ENCODE measurements at regions not wholly inside any gene's neighbourhood (a gene's known extent, or its start where the extent isn't known, plus 50 kb on each side); places are given as distances from the start of the nearest gene placed in this dataset.
A peak's percentile ranks its signal among the peaks of the same experiment; 100 is the strongest.

DNA sequence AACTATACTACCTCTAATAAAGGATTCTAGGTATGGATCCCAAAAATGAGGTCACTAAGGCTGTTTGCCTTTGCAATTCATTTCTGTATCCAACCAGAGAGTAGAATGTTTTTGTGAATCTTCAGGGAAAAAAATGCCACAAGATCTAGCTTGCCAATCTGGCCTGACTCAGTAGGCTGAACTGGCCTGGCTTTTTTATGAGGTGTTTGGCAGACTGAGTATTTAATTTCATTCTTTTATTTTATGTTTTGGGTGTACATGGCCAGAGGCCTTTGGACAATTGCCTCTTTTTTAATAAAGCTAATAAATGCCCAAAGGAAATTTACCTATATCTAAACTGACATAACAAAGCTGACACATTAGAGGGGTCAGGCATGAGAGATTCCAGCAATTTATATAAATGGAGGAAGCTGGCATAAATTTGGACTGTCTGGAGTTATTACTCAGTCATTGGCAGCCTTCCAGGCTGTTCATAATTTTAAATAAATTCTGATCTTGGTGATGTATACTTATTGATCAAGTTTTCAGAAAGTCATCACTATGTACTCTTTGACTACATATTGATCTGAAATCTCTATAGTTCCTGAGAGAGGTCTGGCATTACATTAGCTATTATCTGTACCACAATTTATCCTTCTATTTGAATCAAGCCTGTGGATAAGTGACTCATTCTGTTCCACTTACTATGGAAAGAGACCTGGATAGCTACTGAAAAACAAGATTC is 376.4 kb upstream of the NOCT start:
- TF ChIP-seq CTCF (conservative IDR thresholded peaks at IDR 0.05; ENCODE audit: low read depth, low read length): no peak
- no peak overlapping the region for H3K4me3 ChIP-seq (ENCODE audit: low read depth, low read length)
- peak; percentile 13 for DNase-seq (ENCODE audit: low read depth)

GRCh38 chr4:138636781-138637180 is 378.8 kb upstream of the NOCT start:
- no peak overlapping the region for H3K4me3 ChIP-seq (ENCODE audit: low read depth, low read length)
- DNase-seq (ENCODE audit: low read depth): no peak
- TF ChIP-seq CTCF (conservative IDR thresholded peaks at IDR 0.05; ENCODE audit: low read depth, low read length): no peak

DNA sequence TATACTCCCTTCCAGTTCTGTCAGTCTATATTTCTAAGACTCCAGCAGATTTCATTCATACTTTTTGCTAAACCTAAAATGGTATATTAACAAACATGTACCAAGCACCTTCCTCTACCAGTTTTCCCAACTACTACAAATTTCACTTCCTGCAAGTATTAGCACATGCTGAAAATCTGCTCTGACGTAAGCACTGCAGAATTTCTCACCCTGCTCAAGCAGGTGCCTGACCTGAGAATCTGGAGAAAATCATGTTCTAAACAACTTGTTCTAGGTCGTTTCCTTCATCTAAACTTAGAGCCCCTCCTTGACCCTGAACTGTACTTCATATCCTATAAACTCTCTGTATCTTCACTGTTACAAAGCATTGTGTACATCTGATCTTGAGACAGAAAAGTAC is 380.7 kb upstream of the NOCT start:
- H3K4me3 ChIP-seq (ENCODE audit: low read depth, low read length): no peak overlapping the region
- no peak for DNase-seq (ENCODE audit: low read depth)
- no peak for TF ChIP-seq CTCF (conservative IDR thresholded peaks at IDR 0.05; ENCODE audit: low read depth, low read length)

- H3K4me3 ChIP-seq (ENCODE audit: low read depth, low read length): no peak overlapping the region
- no peak for DNase-seq (ENCODE audit: low read depth)
- no peak for TF ChIP-seq CTCF (conservative IDR thresholded peaks at IDR 0.05; ENCODE audit: low read depth, low read length)
Observed at GRCh38 chr4:138633580-138633904, 382.0 kb upstream of the NOCT start.

DNA sequence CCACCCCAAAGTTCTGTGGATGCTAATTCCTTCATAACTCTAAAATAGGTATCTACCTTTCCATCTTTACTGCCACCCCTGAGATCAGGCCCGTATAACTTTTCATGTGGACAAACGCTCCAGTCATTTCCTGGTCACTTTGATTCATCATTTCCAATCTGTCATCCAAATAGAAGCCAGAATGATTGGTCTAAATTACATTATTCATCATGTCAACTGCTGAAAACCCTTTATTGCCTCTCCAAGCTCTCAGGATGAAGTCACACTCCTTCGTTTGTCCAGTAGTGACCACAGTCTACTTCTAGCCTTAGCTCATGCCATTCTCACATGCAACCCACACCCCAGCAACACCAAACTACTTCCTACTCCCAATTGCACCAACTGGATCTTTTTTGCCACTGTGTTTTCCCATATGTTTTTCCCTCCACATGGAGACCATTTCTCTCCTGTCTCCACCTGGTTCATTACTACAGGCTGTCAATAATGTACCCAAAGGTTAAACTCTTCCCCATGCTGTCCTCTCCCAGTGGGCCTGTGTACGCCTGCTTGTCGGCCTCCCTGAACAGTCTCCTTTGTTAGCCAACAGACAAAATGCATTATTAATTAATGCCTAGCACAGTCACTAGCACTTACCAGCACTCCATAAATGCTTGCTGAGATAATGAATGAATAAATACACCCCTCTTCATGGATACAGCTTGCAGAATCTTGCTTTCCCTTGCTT is 382.6 kb upstream of the NOCT start:
- no peak for DNase-seq (ENCODE audit: low read depth)
- no peak overlapping the region for H3K4me3 ChIP-seq (ENCODE audit: low read depth, low read length)
- TF ChIP-seq CTCF (conservative IDR thresholded peaks at IDR 0.05; ENCODE audit: low read depth, low read length): no peak

- DNase-seq (ENCODE audit: low read depth): no peak
- no peak for TF ChIP-seq CTCF (conservative IDR thresholded peaks at IDR 0.05; ENCODE audit: low read depth, low read length)
Observed at GRCh38 chr4:138630666-138631065, 384.9 kb upstream of the NOCT start.

GRCh38 chr4:138629669-138630068 is 385.9 kb upstream of the NOCT start:
- TF ChIP-seq CTCF (conservative IDR thresholded peaks at IDR 0.05; ENCODE audit: low read depth, low read length): no peak
- H3K4me3 ChIP-seq (ENCODE audit: low read depth, low read length): no peak overlapping the region
- no peak for DNase-seq (ENCODE audit: low read depth)

More at GRCh38 chr4:138630666-138631065, 384.9 kb upstream of the NOCT start:
- H3K4me3 ChIP-seq (ENCODE audit: low read depth, low read length): no peak overlapping the region

All from choroid plexus epithelial cell (primary cell).